GM21737 (cell line): ENCODE measurements at regions not wholly inside any gene's neighbourhood (a gene's known extent, or its start where the extent isn't known, plus 50 kb on each side); places are given as distances from the start of the nearest gene placed in this dataset.
"Not testable (repeated sequence)": the region's sequence is repeated elsewhere in the genome, so short reads cannot be mapped to it uniquely, and the experiment has no call there.

ENCODE experiments used
- ATAC-seq: cut with Tn5 transposase; IDR thresholded peaks from one replicate; pipeline ENCODE4 v1.9.1; 2021; ENCODE audit warnings: mild to moderate bottlenecking, moderate library complexity; ENCODE audit not compliant: unreplicated experiment

GRCh38 chr6:156250593-156250992 is 526.6 kb upstream of the ARID1B start:
- ATAC-seq = no peak

GRCh38 chr6:156242206-156242605 is 535.0 kb upstream of the ARID1B start:
- ATAC-seq = no peak

- no peak for ATAC-seq
Observed at GRCh38 chr6:156231026-156231765, 546.0 kb upstream of the ARID1B start.

- no peak for ATAC-seq
Observed at GRCh38 chr6:156219973-156220372, 557.2 kb upstream of the ARID1B start.

GRCh38 chr6:156205678-156206077 is 571.5 kb upstream of the ARID1B start:
- no peak for ATAC-seq

- ATAC-seq = no peak
Observed at GRCh38 chr6:156199182-156199581, 578.0 kb upstream of the ARID1B start.

GRCh38 chr6:156197513-156197912 is 579.7 kb upstream of the ARID1B start:
- no peak for ATAC-seq

- ATAC-seq = no peak
Observed at GRCh38 chr6:156194981-156195380, 582.2 kb upstream of the ARID1B start.

- no peak for ATAC-seq
Observed at GRCh38 chr6:156193381-156193780, 583.8 kb upstream of the ARID1B start.

- ATAC-seq = no peak
Observed at GRCh38 chr6:156191895-156192294, 585.3 kb upstream of the ARID1B start.

- ATAC-seq = not testable (repeated sequence)
Observed at GRCh38 chr6:156191390-156191789, 585.8 kb upstream of the ARID1B start.

- no peak for ATAC-seq
Observed at GRCh38 chr6:156190270-156190669, 586.9 kb upstream of the ARID1B start.

- ATAC-seq = no peak
Observed at GRCh38 chr6:156189714-156190113, 587.5 kb upstream of the ARID1B start.

- no peak for ATAC-seq
Observed at GRCh38 chr6:156189195-156189594, 588.0 kb upstream of the ARID1B start.

- ATAC-seq = no peak
Observed at GRCh38 chr6:156185113-156185512, 592.1 kb upstream of the ARID1B start.

- ATAC-seq = no peak
Observed at GRCh38 chr6:156183678-156184077, 593.5 kb upstream of the ARID1B start.

- no peak for ATAC-seq
Observed at GRCh38 chr6:156182356-156182755, 594.8 kb upstream of the ARID1B start.

GRCh38 chr6:156181506-156181905 is 595.7 kb upstream of the ARID1B start:
- ATAC-seq = no peak

- ATAC-seq = no peak
Observed at GRCh38 chr6:156175971-156176421, 601.2 kb upstream of the ARID1B start.

GRCh38 chr6:156175433-156175832 is 601.7 kb upstream of the ARID1B start:
- no peak for ATAC-seq

- ATAC-seq = no peak
Observed at GRCh38 chr6:156174031-156174890, 602.9 kb upstream of the ARID1B start.

GRCh38 chr6:156169371-156169770 is 607.8 kb upstream of the ARID1B start:
- no peak for ATAC-seq
